ENCODE measurements at regions not wholly inside any gene's neighbourhood (a gene's known extent, or its start where the extent isn't known, plus 50 kb on each side); places are given as distances from the start of the nearest gene placed in this dataset.
"Not testable (repeated sequence)": the region's sequence is repeated elsewhere in the genome, so short reads cannot be mapped to it uniquely, and the experiment has no call there.

DNA sequence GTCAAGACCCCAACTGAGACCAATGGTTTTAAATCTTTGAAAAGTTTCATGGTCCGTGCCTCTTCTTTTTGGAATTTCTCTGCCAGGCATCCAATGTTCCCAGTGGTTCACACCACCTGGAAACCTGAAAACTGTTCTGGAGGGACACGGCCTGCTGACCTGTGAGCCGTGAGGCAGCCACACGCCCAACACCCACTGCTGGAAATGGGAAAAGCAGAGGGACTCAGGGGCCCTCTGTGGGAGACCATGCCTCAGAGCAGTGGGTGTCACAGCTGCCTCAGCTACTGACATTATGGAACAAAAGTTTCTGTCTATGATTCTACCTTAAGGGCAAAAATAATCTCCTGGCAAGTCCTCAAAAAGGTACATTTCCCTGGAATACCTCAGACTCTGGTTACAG is 70.4 kb upstream of the VIPR2 start:
- DNase-seq (no peak), ATAC-seq (no peak)
- intact Hi-C loops (cut with DNase I, micrococcal nuclease): no loop called here

DNA sequence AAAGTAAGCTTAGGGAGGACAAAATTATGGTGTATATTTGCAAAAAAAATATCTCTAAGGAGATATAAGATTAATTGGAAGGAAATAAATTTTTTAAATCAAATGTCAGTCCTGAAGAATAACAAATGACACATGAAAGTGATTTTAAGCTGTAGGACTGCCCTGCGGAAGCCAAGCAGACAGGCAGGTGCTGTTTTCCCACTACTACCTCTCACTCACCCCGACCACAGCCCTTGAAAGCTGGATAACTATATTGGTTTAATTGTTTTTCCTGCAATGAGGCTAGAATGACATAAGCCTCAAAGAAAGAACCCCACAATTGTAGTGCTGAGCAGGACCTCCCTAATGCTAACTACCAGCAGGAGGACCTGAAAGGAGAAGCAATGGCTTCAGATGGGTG is 68.6 kb upstream of the VIPR2 start:
- intact Hi-C loops (cut with DNase I, micrococcal nuclease): no loop called here
- DNase-seq: no peak
- ATAC-seq: no peak

DNA sequence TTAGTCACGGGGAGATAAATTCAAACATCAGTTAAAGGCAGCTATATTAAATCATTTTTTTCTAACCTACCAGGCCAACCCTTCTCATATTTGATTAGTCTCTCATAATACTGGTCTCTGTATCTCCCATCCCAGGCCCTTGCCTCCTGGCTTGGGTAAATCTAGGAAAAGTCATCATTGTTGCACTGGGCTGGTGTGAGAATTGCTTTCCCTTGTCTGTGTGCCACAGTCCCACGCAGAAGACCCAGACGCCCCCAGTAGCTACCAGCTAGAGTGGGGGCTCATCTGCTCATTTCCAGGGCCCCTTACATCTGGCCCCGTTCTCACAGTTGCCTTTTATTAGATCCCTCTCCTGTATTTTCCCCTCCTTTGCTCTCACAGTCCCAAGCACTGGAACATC is 67.6 kb upstream of the VIPR2 start:
- ATAC-seq (no peak), DNase-seq (no peak)
- intact Hi-C loops (cut with DNase I, micrococcal nuclease): no loop called here

GRCh38 chr7:159211540-159212182 is 67.0 kb upstream of the VIPR2 start:
- intact Hi-C loops (cut with DNase I, micrococcal nuclease): no loop called here

GRCh38 chr7:159210581-159211235 is 66.0 kb upstream of the VIPR2 start:
- intact Hi-C loops (cut with DNase I, micrococcal nuclease): no loop called here
- no peak for ATAC-seq

More at GRCh38 chr7:159211540-159212182, 67.0 kb upstream of the VIPR2 start:
- DNase-seq (no peak), ATAC-seq (no peak)

DNA sequence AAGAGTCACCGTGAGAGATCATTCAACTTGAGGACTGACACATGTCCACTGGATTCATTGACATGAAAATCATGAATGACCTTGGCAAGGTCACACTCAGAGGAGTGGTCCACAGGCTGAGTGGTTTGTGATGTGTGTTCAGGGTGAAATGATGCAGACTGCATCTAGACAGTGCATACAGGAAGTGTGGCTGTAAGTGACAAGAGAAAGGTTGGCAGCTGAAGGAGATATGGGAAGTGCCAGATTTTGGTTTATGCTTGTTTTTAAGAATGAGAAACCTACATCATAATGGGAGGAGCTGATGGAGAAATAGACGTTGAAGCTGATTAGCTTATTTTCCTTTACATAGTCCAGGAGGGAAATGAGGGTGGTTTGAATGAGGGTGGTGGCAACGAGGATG is 64.8 kb upstream of the VIPR2 start:
- ATAC-seq (no peak), DNase-seq (no peak)
- intact Hi-C loops (cut with DNase I, micrococcal nuclease): no loop called here

More at GRCh38 chr7:159210581-159211235, 66.0 kb upstream of the VIPR2 start:
- DNase-seq: no peak

DNA sequence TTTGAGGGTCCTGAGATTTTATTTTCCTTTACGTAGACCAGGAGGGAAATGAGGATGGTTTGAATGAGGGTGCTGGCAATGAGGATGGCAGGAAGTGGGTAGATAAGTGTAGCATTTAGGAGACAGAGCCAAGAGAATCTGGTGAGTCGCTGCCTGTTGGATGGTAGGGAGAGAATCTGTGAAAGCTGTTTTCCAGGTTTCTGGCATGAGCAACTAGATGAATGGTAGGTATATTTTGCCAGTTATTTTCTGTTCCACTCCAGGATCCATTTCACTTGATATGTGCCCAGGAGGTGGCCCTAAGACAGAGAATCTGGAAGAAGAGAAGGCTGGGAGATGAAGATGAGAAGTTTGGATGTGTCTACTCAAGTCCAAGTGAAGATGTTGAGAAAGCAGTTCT is 63.3 kb upstream of the VIPR2 start:
- intact Hi-C loops (cut with DNase I, micrococcal nuclease): no loop called here
- ATAC-seq: no peak
- DNase-seq: no peak

- ATAC-seq: no peak
- intact Hi-C loops (cut with DNase I, micrococcal nuclease): no loop called here
- no peak for DNase-seq
Observed at GRCh38 chr7:159207393-159207792, 62.7 kb upstream of the VIPR2 start.

GRCh38 chr7:159205833-159206232 is 61.2 kb upstream of the VIPR2 start:
- DNase-seq: no peak
- no peak for ATAC-seq
- intact Hi-C loops (cut with DNase I, micrococcal nuclease): no loop called here

- intact Hi-C loops (cut with DNase I, micrococcal nuclease): no loop called here
- no peak for DNase-seq
- no peak for ATAC-seq
Observed at GRCh38 chr7:159204664-159205063, 60.0 kb upstream of the VIPR2 start.

- intact Hi-C loops (cut with DNase I, micrococcal nuclease); DNase-seq; ATAC-seq: not testable (repeated sequence)
Observed at GRCh38 chr7:159203253-159203652, 58.6 kb upstream of the VIPR2 start.

DNA sequence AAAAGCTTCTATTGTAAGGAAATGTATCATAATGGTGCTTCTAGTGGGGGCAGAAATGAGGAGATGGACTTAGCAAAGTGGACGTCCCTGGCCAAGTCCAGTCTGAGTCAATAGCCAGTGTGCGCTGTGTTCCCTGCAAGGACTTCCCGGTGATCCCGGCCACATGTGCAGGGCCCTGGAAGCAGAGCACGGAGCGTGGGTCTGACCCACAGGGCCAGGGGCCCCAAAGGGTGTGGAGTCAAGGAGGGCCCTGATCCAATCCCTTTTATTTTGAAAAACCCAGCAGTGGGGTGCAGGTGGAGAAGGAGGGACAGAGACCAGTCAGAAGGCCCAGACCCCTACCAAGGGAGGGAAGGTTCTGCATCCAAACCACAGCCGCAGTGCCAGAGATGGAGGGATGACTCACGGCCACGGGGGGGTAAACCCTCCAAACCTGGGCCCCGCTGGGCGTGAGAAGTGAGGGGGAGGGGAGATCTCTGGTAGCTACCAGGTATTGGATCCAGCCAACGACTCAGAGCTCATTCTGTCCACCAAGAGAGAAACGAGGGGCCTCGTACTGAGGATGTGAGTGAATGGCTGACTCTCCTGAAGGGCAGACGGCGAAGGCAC is 57.2 kb upstream of the VIPR2 start:
- DNase-seq: no peak
- intact Hi-C loops (cut with DNase I, micrococcal nuclease): no loop called here
- ATAC-seq: no peak

- no peak for DNase-seq
- intact Hi-C loops (cut with DNase I, micrococcal nuclease): no loop called here
- ATAC-seq: no peak
Observed at GRCh38 chr7:159200421-159200820, 55.8 kb upstream of the VIPR2 start.

DNA sequence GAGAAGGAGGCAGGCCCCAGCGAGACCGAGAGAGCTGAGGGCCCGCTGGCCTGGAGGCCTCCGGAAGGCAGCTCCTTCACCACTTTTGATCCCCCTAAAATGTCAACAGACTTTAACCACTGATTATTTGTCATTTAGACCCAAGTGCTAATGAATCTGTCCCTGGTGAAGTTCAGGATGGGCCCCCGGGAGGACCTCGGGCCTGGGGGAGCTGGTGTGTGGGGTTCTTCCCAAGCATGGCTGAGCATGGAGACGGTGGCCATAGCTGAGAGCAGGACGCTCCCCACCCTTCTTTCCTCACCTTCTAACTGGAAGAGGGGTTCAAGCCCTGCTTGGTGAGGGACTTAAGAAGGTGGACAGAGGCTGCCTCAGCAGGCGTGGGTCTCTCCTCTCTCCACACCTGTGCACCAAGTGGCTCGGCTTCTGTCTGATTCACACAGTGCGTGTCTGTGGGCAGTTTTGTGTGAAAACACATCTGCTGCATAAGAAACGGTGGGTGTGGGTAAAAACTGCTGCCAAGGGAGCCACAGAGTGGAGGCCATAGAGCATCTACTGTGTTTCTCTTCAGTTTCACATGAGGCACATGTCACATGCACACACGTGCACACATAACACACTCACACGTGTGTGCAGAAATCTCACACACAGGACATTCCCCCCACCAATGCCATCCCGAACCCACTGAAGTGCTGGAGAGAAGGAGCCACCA is 53.5 kb upstream of the VIPR2 start:
- DNase-seq (no peak), ATAC-seq (no peak)
- intact Hi-C loops (cut with DNase I, micrococcal nuclease): no loop called here

GRCh38 chr7:159197066-159197975 is 52.7 kb upstream of the VIPR2 start:
- ATAC-seq (peak; percentile 89), DNase-seq (peak; percentile 20 to 35)
- intact Hi-C loops (cut with DNase I, micrococcal nuclease): no loop called here

GRCh38 chr7:159196584-159196983 is 51.9 kb upstream of the VIPR2 start:
- DNase-seq: no peak
- intact Hi-C loops (cut with DNase I, micrococcal nuclease): no loop called here
- ATAC-seq: no peak

DNA sequence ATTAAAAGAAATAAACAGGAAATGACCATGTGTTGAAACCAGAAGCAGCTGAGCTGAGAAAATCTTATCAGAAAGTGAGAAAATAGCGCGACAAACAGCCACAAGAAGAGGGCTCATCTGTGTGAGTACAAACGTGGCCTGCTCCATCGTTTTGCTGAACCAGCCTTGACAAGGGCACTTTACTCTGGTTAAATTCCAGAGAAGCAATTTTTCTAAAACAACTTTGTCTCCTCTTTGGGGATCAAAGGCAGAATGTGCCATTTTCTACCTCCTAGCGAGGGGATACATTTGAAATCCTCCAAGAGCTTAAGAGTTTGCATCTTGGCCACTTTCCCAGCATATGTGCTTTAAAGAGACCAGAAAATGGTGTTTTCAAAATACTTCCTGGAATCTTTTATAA is 51.3 kb upstream of the VIPR2 start:
- intact Hi-C loops (cut with DNase I, micrococcal nuclease): no loop called here
- ATAC-seq: no peak
- no peak for DNase-seq

All from left colon (tissue), 2 donors.